ENCODE measurements at regions not wholly inside any gene's neighbourhood (a gene's known extent, or its start where the extent isn't known, plus 50 kb on each side); places are given as distances from the start of the nearest gene placed in this dataset.
"Not testable (repeated sequence)": the region's sequence is repeated elsewhere in the genome, so short reads cannot be mapped to it uniquely, and the experiment has no call there.

DNA sequence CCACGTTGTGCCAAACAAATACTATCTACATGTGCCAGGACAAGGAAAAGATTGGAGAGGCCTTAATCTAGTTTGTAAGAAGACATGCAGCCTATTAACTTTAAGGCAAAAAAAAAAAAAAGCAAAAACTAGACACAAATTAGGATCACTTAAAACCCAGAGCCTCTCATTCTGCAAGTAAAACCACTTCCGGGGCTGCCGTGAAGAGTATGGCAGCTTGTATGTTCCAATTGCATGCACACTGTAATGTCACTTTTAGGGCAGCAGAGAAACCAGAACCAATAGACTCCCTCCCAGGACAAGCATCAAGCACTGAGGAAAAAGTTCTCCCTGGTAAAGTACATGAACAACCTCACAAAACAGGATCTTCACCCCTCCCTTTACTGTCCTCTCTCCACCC, 70.6 kb downstream of the RSL24D1 start:
- no peak for ATAC-seq

DNA sequence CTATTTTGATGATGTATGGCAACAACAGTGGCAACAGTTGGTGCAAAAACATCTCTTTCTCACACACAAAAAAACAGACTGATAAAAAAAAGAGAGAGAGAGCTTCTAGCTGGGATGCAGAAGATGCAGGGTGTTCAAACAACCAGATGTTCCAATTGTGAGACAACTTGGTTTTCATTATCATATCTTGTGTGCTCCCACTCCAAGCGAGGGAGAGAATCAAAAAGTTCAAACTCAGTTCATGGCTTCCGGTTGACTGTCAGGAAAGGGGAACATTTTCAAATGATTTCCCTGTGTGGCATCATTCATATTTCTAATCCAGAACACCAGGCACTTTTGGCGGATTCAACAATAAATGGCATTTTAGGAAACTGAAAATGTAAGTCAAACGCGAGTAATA, 72.1 kb downstream of the RSL24D1 start:
- ATAC-seq, result no peak

DNA sequence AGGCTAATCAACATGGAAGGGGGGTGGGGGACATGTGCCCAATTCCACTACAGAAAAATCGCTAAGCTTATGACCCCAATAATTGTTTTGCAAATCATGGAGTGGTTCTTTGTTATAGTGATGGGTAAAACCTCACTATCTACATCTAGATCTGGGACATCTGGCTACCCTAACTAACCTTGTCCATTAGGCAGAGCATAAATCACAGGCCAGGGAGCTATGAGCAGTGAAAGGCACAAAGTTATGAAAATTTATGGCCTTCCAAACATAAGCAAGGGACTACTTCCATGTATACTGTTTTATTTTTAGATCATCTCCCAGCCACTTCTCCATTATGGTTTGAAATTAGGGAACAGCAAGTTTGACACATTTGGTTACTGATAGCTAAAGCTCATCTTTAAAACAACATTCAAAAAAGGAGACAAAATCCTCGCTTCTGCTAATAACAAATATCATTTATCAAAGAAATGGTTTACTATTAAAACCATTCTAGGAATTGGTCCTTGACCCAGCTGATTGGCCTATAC, 78.3 kb downstream of the RSL24D1 start:
- no peak for ATAC-seq

- no peak for ATAC-seq
These were observed 80.1 kb downstream of the RSL24D1 start for GRCh38 chr15:55116636-55117035.

DNA sequence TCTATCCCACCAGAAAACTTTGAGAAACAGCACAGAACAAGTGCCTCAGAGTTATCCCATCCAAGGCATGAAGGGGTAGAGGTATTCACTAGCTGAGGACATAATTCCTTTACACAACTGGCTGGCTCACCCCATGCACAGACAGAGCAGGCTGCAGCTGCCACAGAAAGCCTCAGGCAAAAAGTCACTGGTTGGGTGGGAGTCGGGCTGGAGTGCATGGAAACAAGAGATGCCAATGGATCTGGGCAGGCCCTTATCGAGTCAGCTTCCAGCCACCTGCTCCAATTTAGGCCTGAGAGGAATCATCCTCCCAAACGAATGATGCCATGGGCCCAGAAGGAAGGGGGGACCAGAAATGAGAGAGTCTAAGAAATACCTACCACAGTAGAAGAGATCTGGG, 83.0 kb downstream of the RSL24D1 start:
- ATAC-seq, result no peak

- ATAC-seq, result no peak
These were observed 84.0 kb downstream of the RSL24D1 start for GRCh38 chr15:55112706-55113105.

GRCh38 chr15:55110446-55110845, 86.3 kb downstream of the RSL24D1 start:
- ATAC-seq, result no peak

DNA sequence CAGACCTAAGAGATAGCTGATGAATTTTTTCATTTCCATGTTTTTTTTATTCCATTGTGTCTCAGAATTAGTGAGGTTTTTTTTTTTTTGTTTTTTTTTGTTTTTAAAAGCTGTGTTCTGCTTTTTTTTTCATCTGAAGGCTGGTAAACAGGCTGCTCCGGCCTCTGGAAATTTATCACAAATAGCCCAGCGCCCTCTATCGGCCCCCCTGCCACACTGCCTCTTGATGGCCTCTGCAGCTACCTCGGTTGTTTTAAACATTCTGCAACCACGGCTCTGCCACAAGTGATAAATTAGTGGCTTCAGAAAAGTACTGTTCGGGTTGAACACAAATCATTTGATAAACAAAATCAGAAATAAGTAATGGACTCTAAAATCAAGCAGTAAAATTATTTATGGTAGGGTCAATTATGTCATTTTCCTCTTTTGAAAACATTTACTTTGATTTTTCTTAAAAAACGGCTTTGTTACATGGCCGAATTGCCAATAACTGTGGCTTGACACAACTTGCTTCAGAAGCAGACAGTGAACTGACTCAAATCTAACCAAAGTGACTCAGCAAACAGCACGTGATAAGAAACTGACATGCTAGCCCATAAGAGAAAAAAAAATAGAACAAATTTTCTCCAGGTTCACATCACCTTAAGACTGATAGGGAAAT, 87.8 kb downstream of the RSL24D1 start:
- ATAC-seq, result no peak

- no peak for ATAC-seq
These were observed 88.3 kb downstream of the RSL24D1 start for GRCh38 chr15:55108448-55108847.

GRCh38 chr15:55106155-55106554, 90.6 kb downstream of the RSL24D1 start:
- ATAC-seq, result no peak

DNA sequence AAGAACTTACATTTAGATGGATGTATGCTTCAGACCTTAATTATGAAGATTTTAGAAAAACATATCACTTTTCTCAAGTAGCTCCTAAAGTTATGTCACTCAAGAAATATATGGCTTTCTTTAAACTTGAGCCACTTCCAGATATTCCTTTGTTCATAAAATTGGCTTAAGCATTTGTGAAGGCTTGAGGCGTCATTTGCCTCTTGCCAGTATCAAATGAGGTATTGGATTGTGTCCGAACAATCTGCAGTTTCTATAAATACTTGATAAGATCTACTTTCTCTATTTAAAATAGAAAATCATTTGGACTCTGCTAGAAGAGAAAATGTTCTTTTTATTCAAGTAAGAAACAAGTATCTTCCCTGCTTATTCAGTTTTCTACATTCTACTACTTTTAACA, 102.6 kb downstream of the RSL24D1 start:
- ATAC-seq, result no peak

DNA sequence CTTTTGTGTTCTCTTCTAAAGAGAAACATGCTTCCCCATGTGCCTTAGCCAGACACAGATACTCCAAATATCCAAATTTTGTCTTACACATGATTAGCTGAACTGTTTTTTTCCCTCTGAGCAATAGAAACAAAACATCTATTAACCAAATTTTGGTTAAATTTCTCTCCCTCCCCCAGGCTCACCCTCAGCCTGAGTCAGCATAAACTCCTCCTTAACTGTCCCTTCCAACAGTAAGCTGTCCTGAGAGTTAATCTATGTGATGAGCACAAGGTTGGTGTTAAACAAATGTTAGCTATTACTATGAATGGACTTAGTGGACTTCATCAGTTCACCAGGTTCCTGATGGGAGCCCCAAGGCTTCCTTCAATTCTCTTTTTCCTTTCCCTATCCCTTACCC, 108.5 kb downstream of the RSL24D1 start:
- ATAC-seq, result no peak

GRCh38 chr15:55084673-55085072, 112.1 kb downstream of the RSL24D1 start:
- ATAC-seq, result no peak

DNA sequence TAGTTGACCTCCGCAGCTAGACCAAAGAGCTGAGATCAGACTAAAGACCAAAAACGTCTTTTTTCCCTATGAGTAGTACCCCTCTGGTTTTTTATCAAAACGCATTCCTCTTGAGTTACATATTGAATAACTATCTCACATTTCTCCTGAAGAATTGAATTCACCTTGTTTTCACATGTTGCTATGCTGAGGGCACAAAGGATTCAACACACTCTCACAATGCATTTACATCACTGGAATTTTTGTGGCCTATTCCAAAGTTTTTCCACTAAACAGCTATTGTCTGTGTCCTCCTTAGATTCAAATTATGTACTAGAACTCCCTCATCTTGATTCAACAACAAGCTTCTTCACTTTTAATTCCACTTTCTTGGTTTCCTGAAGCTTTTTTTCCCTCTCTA, 112.5 kb downstream of the RSL24D1 start:
- ATAC-seq, result no peak

DNA sequence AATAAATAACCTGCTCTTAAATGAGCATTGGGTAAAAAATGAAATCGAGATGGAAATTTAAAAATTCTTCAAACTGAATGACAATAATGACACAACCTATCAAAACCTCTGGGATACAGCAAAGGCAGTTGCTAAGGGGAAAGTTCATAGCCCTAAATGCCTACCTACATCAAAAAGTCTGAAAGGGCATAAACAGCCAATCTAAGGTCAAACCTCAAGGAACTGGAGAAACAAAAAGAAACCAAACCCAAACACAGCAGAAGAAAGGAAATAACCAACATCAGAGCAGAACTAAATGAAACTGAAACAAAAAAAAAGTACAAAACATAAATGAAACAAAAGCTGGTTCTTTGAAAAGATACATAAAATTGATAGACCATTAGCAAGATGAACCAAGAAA, 119.7 kb downstream of the RSL24D1 start:
- not testable (repeated sequence) for ATAC-seq

DNA sequence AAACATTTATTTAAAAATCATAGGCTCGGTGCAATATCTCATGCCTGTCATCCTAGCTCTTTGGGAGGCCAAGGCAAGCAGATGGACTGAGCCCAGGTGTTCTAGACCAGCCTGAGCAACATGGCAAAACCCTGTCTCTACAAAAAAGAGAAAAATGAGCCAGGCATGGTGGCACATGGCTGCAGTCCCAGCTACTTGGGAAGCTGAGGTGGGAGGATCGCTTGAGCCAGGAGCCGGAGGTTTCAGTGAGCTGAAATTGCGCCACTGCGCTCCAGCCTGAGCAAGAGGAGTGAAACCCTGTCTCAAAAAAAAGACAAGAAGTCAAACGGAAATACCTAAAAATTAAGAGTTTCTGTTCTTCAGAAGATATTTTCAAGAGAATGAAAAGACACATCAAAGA, 122.3 kb downstream of the RSL24D1 start:
- no peak for ATAC-seq

- not testable (repeated sequence) for ATAC-seq
These were observed 132.8 kb downstream of the RSL24D1 start for GRCh38 chr15:55063970-55064369.

DNA sequence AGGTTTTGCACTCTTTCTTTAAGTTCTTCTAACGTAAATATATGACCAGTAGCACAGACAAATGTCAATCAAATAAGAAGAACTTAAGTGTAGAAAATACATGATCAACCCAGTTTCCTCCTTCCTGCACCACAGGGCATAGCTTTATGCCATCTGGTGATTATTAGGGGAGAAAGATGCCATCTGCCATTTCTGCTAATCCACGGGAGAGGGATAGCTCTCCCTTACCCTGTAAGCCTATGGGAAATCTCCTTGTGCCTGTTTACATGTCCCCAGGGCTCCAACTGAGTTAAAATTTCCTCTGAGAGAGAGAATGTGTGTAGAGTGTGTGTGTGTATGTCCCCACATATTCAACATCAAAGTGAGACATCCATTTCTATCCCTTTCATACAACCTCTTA, 135.9 kb downstream of the RSL24D1 start:
- no peak for ATAC-seq

GRCh38 chr15:55056500-55056899, 140.2 kb downstream of the RSL24D1 start:
- no peak for ATAC-seq

GRCh38 chr15:55044162-55044561, 152.6 kb downstream of the RSL24D1 start:
- no peak for ATAC-seq

DNA sequence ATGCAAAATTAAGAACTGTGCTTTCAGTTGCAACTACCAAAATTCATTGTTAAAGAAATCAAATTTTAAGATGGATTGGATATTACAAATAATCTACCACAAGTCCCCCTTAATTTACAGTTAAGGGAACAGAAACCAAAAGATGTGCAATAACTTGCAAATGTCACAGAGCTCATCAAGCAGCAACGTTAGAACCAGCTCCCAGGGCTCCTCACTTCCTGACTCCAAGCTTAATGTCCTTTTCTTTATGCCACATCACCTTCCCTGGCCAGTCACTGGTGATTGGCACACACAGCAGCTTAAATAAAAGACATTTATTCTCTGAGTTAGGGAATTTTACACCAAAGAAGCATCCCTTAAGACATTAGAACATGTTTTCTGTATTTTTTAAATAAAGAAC, 159.7 kb downstream of the RSL24D1 start:
- no peak for ATAC-seq

DNA sequence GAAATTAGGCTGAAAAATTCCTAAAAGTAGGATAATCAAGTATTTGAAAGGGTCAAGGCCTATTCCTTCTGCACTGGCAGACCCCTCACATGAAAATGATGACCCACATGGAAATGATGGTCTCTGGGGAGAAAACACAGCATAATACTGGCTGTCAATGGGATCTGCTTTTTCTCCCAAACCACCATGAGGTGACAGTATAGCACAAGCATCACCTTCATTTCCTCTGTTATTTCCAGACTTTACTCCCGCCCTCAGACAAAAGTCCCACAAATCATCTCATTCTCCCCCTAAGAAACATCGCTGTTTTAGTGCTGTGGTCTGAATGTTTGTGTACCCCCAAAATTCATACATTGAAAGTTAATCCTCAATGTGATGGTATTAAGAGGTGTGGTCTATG, 161.0 kb downstream of the RSL24D1 start:
- no peak for ATAC-seq

DNA sequence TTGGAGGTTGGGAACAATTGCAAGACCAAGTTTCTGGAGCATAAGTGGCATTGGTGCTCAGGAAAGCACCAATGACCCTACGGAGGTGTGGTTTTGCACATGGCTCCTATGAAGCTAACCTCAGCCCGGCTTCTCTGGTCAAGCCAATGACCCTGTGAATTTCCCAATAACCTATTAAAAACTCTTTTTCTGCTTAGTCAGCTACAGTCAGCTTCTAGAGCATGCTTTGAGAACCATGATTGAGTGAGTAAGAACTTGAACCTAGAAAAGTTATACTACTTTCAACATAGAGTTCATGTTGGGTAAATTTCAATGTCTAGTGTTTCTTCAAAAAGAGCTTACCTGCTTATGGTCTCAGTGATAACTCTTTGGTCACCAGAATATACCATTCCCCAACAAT, 163.2 kb downstream of the RSL24D1 start:
- no peak for ATAC-seq

DNA sequence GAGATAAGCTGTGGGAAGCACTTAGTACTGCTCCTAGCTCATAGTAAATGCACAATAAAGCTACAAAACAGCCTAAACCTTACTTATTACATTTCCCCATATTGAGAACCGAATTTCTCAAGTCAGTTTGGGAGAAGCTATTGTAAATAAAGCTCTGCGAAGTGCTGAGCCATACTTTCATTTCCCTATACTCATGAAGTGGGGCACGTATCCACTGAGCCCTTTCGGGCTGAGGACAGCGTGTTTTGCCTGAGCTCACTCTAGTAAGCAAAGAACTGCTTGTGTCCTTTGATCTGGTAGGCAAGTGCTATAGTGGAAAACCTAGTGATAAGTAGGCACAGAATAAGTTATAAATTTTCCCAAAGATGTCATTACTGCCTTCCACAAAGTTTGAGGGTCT, 165.0 kb downstream of the RSL24D1 start:
- no peak for ATAC-seq

- ATAC-seq, result no peak
These were observed 170.4 kb downstream of the RSL24D1 start for GRCh38 chr15:55026381-55026780.
